GM20000 (cell line): ENCODE measurements at regions not wholly inside any gene's neighbourhood (a gene's known extent, or its start where the extent isn't known, plus 50 kb on each side); places are given as distances from the start of the nearest gene placed in this dataset.
"Not testable (repeated sequence)": the region's sequence is repeated elsewhere in the genome, so short reads cannot be mapped to it uniquely, and the experiment has no call there.

Experiments
- DNase-seq: peaks from one replicate; pipeline ENCODE4 v3.0.0; 2012; ENCODE audit warnings: low spot score
- CTCF ChIP-seq: IDR thresholded peaks from 2 replicates; pipeline ENCODE4 v1.5.1; 2012; ENCODE audit warnings: mild to moderate bottlenecking, control low read depth; ENCODE audit errors: extremely low read depth, missing control alignments

DNA sequence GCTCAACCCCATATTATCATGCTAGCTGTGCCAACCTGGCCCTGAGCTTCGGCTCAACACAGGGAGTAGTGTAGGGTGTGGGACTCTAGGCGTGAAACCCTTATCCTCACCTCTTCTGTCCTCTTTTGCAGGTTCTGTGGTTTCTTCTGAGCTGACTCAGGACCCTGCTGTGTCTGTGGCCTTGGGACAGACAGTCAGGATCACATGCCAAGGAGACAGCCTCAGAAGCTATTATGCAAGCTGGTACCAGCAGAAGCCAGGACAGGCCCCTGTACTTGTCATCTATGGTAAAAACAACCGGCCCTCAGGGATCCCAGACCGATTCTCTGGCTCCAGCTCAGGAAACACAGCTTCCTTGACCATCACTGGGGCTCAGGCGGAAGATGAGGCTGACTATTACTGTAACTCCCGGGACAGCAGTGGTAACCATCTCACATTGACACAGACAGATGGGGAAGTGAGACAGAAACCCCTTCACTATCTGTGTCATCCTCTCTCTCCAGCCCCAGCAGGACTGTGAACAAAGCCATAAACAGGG, 76.4 kb downstream of the GGTLC2 start:
- peak; percentile 71 for DNase-seq
- no peak for TF ChIP-seq CTCF

DNA sequence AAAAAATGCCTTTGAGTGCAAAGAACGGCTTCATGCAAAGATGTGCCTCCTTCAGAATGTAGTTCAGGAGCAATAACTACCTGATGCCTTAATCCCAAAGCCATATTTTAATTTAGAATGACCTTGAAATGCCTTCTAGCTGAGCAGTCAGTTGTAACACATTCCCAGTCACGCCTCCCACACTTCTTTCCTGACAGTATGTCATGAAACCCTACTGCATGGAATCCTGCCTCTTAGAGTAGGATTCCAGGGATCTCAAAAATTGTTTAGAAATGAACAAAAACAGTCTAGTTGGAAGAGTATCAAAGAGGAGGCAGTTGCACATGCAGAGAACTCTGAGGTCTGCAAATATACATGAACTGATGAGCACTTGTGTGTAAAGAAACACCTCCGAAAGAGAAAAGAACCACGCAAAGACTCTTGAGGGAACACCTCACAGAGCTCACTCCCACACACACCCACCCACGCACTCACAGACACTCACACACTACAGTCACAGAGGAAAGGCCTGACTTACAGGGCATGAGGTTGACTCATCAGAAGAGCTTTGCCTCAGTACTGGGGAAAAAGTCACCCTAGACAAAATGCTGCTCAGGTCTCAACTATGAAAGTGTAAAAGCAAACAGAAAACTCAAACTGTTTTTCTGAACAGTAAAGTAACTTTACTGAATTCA, 77.4 kb downstream of the GGTLC2 start:
- no peak for TF ChIP-seq CTCF
- peak; percentile 29 for DNase-seq

GRCh38 chr22:22728382-22728781, 84.0 kb downstream of the GGTLC2 start:
- DNase-seq = no peak
- TF ChIP-seq CTCF = no peak

DNA sequence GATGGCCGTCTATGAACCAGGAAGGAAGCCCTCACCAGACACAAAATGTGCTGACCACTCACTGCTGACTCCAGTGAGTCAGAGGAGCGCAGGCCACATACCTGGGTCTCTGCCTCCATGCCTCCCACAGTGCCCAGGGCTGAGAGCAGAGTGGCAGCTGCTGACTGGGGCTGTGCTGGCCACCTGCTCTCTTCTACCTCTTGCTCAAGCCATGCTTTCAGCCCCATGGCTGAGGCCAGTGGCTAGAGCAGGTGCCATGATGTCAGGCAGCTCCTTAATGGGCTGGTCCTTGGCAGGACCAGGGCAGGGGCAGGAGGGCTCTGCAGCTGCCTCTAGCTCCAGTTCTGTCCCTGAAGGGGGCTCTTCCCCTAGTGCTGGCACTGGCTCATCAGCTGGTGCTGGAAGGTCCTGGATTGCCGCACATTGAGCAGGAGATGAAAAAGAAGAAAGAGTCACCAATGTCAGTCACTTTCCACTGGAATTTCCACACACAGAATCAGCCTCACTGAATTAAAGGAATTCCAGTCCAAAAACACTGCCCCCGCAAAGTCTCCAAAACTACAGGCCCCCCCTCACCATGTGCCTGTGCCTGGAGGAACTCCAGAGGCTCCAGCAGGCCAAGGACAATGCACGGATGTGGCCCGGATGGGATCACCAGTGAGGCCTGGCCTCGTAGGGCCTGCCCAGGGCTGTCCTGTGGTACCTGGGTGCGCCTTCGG, 86.4 kb downstream of the GGTLC2 start:
- no peak for TF ChIP-seq CTCF
- no peak for DNase-seq

DNA sequence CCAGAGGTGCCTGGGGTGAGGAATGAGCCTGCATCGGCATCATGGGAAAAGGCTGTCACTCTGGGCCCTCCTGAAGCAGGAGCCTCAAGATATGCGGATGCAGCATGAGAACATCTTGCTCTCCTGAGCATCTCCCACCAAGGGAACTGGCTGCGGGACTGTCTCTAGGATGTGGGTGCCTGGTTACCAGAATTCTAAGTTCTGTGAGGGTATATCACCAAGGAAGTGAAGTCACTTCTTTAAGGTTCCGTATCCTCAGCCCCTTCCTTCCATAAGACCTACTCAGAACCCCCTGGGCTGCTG, 86.9 kb downstream of the GGTLC2 start:
- DNase-seq = no peak
- no peak for TF ChIP-seq CTCF

GRCh38 chr22:22733006-22733405, 88.6 kb downstream of the GGTLC2 start:
- not testable (repeated sequence) for DNase-seq

DNA sequence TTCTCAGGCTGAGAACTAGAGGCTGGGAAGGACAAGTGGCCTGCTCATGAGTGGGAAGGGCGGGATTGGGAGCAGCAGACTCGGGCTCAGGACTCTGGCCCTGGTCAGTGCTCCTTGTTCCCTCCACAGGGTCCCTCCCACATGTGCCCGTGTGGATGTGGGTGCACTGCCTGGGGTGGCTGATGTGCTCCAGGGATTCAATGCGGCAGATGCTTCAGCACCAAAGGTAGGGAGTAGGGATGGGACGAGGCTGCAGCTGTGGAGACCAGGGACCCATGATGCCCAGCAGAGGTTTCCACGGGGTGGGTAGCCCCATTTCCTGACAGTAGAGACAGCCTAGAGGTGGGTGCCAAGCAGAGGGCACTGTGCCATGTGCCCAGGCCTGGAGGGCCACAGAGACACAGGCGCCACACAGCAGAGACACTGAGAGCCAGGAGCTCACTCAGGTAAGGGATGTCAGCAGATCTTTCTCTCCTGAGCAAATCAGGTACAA, 89.5 kb downstream of the GGTLC2 start:
- no peak for DNase-seq
- no peak for TF ChIP-seq CTCF

DNA sequence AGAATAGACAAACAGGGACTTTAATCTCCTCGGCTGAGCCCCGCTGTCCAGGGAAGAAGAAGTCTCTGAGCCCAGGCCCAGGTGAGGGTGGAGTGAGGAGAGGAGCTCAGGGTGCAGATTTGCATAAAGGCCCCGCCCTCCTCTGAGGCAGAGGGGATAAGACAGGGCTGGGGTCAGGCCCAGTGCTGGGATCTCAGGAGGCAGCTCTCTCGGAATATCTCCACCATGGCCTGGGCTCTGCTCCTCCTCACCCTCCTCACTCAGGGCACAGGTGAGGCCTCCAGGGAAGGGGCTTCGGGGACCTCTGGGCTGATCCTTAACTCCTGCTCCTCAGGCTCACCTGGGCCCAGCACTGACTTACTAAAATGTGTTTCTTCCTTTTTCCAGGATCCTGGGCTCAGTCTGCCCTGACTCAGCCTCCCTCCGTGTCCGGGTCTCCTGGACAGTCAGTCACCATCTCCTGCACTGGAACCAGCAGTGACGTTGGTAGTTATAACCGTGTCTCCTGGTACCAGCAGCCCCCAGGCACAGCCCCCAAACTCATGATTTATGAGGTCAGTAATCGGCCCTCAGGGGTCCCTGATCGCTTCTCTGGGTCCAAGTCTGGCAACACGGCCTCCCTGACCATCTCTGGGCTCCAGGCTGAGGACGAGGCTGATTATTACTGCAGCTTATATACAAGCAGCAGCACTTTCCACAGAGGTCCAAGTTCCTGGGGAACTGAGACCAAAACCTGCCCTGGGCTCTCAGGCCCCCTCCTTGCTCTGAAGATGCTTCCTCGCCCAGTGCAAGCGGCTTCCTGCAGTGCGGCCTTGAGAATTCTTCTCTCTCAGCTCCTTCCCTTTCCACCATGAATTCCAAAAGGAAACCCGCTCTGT, 90.2 kb downstream of the GGTLC2 start:
- not testable (repeated sequence) for DNase-seq

- not testable (repeated sequence) for DNase-seq
Observed at GRCh38 chr22:22735276-22735675, 90.9 kb downstream of the GGTLC2 start.
